Esophagus squamous epithelium (tissue), 4 donors: ENCODE measurements at regions not wholly inside any gene's neighbourhood (a gene's known extent, or its start where the extent isn't known, plus 50 kb on each side); places are given as distances from the start of the nearest gene placed in this dataset.

Experiments
- POLR2A ChIP-seq, 4 donors: fragments of 450-650 bp; IDR thresholded peaks; one replicate each; pipeline ENCODE4 v1.6.1; 2017; ENCODE audit warnings: antibody characterized with exemption in 4 of 4, mild to moderate bottlenecking in 4 of 4, moderate library complexity in 3 of 4
- TF ChIP-seq, protein P1 (sequence below), 6 experiments: fragments of 450-650 bp in 4 of 6; fragments of 200-600 bp in 2 of 6; sonication (generic) in 2 of 6; IDR thresholded peaks; one replicate each; pipeline ENCODE4 v1.5.1; 2016 to 2019; ENCODE audit warnings: antibody characterized with exemption in 6 of 6, mild to moderate bottlenecking in 4 of 6, moderate library complexity in 4 of 6

DNA sequence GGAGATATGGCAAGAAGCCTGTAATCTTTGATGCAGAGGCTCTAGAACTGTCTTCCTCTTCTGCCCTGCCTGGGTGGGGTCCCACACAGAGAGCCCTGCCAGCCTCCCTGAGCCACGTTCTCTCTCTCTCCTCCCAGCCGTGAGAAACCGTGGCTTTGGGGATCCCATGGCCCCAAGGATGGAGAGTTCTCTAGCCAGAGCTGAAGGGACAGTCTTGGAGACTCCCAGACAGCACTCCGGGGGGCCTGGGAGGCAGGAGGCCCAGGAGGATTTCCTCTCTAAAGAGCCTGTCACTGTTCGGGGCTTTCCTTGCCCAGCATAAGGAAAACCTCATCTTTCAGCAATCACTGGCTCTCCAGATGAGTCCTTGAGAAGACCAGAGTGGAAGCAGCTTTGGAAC, 227.1 kb downstream of the ARHGAP12 start:
- TF ChIP-seq, protein P1, sequence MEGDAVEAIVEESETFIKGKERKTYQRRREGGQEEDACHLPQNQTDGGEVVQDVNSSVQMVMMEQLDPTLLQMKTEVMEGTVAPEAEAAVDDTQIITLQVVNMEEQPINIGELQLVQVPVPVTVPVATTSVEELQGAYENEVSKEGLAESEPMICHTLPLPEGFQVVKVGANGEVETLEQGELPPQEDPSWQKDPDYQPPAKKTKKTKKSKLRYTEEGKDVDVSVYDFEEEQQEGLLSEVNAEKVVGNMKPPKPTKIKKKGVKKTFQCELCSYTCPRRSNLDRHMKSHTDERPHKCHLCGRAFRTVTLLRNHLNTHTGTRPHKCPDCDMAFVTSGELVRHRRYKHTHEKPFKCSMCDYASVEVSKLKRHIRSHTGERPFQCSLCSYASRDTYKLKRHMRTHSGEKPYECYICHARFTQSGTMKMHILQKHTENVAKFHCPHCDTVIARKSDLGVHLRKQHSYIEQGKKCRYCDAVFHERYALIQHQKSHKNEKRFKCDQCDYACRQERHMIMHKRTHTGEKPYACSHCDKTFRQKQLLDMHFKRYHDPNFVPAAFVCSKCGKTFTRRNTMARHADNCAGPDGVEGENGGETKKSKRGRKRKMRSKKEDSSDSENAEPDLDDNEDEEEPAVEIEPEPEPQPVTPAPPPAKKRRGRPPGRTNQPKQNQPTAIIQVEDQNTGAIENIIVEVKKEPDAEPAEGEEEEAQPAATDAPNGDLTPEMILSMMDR (IDR thresholded peaks at IDR 0.05): no peak
- no peak for TF ChIP-seq POLR2A (IDR thresholded peaks at IDR 0.05)
